ENCODE measurements at regions not wholly inside any gene's neighbourhood (a gene's known extent, or its start where the extent isn't known, plus 50 kb on each side); places are given as distances from the start of the nearest gene placed in this dataset.

GRCh38 chr11:91869686-91870085 lies 354.9 kb upstream of the FAT3 start:
- TF ChIP-seq FOXP2 (optimal IDR thresholded peaks at IDR 0.05; ENCODE audit: borderline replicate concordance, extremely low read depth, extremely low read length, insufficient read depth) = no peak
- TF ChIP-seq TAF1 (IDR thresholded peaks at IDR 0.05; ENCODE audit: borderline replicate concordance, insufficient read depth, low read length) = no peak
- TF ChIP-seq POLR2AphosphoS5 (IDR thresholded peaks at IDR 0.05; ENCODE audit: low read depth, low read length) = no peak
- 0 out of 2 replicates have a peak, but pooled peaks have one; percentile 21 for TF ChIP-seq SIN3A (IDR thresholded peaks at IDR 0.05; ENCODE audit: borderline replicate concordance, insufficient read depth, low read length)
